ENCODE measurements at regions not wholly inside any gene's neighbourhood (a gene's known extent, or its start where the extent isn't known, plus 50 kb on each side); places are given as distances from the start of the nearest gene placed in this dataset.

DNA sequence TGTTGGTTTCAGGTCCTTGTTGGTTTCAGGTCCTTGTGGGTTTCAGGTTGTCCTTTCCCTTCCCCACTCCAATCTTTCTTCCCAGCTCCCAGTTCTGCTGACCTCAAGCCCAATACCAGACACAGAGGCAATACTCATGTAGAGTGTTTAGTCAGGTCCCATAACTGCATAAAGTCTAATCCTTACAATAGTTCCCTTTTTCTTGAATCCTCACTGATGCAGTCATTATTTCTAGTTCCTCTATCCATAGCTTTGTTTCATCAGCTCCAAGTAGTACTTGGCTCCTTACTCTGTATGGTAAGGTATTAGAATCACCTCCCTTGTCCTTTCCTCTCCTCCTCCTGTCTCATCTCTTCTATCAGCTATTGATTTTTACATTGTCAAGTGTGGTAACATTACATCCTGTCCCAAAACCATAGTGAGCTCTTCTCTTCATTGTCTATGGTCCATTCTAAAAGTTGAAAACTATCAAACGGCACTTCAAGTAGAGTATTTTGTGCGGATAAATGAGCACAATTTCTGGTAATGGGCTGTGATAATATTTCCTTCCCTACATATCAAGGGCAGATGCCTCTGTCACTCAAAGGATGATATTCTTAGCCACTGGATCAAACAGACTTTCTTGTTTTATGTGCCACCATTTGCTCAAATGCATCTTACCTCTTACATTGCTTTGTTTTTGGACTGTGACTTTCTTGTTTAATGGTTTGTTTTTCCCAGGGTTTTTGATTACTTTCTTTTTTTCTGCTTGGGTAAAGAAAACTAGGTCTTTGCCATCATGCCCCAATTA lies 57.2 kb upstream of the JDP2 start:
- no peak for TF ChIP-seq POLR2A (IDR thresholded peaks at IDR 0.05)
- TF ChIP-seq, protein P1, sequence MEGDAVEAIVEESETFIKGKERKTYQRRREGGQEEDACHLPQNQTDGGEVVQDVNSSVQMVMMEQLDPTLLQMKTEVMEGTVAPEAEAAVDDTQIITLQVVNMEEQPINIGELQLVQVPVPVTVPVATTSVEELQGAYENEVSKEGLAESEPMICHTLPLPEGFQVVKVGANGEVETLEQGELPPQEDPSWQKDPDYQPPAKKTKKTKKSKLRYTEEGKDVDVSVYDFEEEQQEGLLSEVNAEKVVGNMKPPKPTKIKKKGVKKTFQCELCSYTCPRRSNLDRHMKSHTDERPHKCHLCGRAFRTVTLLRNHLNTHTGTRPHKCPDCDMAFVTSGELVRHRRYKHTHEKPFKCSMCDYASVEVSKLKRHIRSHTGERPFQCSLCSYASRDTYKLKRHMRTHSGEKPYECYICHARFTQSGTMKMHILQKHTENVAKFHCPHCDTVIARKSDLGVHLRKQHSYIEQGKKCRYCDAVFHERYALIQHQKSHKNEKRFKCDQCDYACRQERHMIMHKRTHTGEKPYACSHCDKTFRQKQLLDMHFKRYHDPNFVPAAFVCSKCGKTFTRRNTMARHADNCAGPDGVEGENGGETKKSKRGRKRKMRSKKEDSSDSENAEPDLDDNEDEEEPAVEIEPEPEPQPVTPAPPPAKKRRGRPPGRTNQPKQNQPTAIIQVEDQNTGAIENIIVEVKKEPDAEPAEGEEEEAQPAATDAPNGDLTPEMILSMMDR (IDR thresholded peaks at IDR 0.05) = no peak

All from testis (tissue), 2 donors.